WTC11 (cell line): ENCODE measurements at regions not wholly inside any gene's neighbourhood (a gene's known extent, or its start where the extent isn't known, plus 50 kb on each side); places are given as distances from the start of the nearest gene placed in this dataset.

Source experiments
- ATAC-seq: fragments of 200-7000 bp; cut with Tn5 transposase; 2 replicates; pipeline ENCODE4 v1.10.0; 2021; ENCODE audit warnings: mild to moderate bottlenecking, moderate library complexity
- CTCF ChIA-PET: fragments of 300-600 bp; sonication (Branson Sonifier 250); formaldehyde crosslinking; loops from one replicate; lab custom pipeline; 2021; ENCODE audit warnings: antibody characterized with exemption; lab: Charles Lee
- POLR2A ChIA-PET: fragments of 350-600 bp; sonication (Branson Sonifier 250); formaldehyde crosslinking; loops from one replicate; lab custom pipeline; 2021; ENCODE audit warnings: antibody characterized with exemption; lab: Charles Lee
- DNase-seq: peaks from one replicate; pipeline ENCODE4 v3.0.0; 2021; ENCODE audit warnings: low spot score
- H3K27ac Mint-ChIP-seq: 2 replicates; pipeline ENCODE4 v1.8.0; 2021; ENCODE audit warnings: mixed read lengths
- H3K27me3 Mint-ChIP-seq: 2 replicates; pipeline ENCODE4 v1.8.0; 2021; ENCODE audit warnings: low read depth, mild to moderate bottlenecking, moderate library complexity, mixed read lengths
- H3K36me3 Mint-ChIP-seq: 2 replicates; pipeline ENCODE4 v1.8.0; 2021; ENCODE audit warnings: mixed read lengths
- H3K4me1 Mint-ChIP-seq: 2 replicates; pipeline ENCODE4 v1.8.0; 2022; ENCODE audit warnings: mixed read lengths
- H3K4me3 Mint-ChIP-seq: 2 replicates; pipeline ENCODE4 v1.8.0; 2021; ENCODE audit warnings: mild to moderate bottlenecking, moderate library complexity, mixed read lengths
- H3K9me3 Mint-ChIP-seq: 2 replicates; pipeline ENCODE4 v1.8.0; 2021; ENCODE audit warnings: mixed read lengths
- ARID4B ChIP-seq: sonication (generic); formaldehyde crosslinking; IDR thresholded peaks from 2 replicates; pipeline ENCODE4 v1.8.0; 2023; ENCODE audit warnings: missing genetic modification reagents, mild to moderate bottlenecking, borderline replicate concordance
- CREM ChIP-seq: sonication (generic); formaldehyde crosslinking; IDR thresholded peaks from 2 replicates; pipeline ENCODE4 v1.8.1; 2022; ENCODE audit warnings: mild to moderate bottlenecking, missing genetic modification reagents, moderate library complexity
- ELF4 ChIP-seq: sonication (generic); formaldehyde crosslinking; IDR thresholded peaks from 2 replicates; pipeline ENCODE4 v1.8.1; 2022; ENCODE audit warnings: low read depth, mild to moderate bottlenecking, moderate library complexity, missing genetic modification reagents
- NR1H2 ChIP-seq: sonication (generic); formaldehyde crosslinking; IDR thresholded peaks from 2 replicates; pipeline ENCODE4 v1.9.0; 2021; ENCODE audit warnings: mild to moderate bottlenecking, moderate library complexity, missing genetic modification reagents
- NR3C1 ChIP-seq: sonication (generic); formaldehyde crosslinking; conservative IDR thresholded peaks from 2 replicates; pipeline ENCODE4 v1.8.1; 2023; ENCODE audit warnings: low read depth, mild to moderate bottlenecking, missing genetic modification reagents
- PREB ChIP-seq: sonication (generic); formaldehyde crosslinking; IDR thresholded peaks from 2 replicates; pipeline ENCODE4 v1.8.1; 2022; ENCODE audit warnings: mild to moderate bottlenecking, missing genetic modification reagents, moderate library complexity, borderline replicate concordance
- TP53 ChIP-seq: sonication (generic); formaldehyde crosslinking; IDR thresholded peaks from 2 replicates; pipeline ENCODE4 v1.8.1; 2023; ENCODE audit warnings: mild to moderate bottlenecking, missing genetic modification reagents
- ZBTB21 ChIP-seq: sonication (generic); formaldehyde crosslinking; IDR thresholded peaks from 2 replicates; pipeline ENCODE4 v1.8.1; 2023; ENCODE audit warnings: mild to moderate bottlenecking, missing genetic modification reagents, borderline replicate concordance
- ZNF532 ChIP-seq: fragments of 250-450 bp; sonication (Bioruptor Pico); IDR thresholded peaks from 2 replicates; pipeline ENCODE4 v1.9.0; 2021; ENCODE audit warnings: mild to moderate bottlenecking, borderline replicate concordance
- ZSCAN18 ChIP-seq: fragments of 250-450 bp; sonication (Bioruptor Pico); IDR thresholded peaks from 2 replicates; pipeline ENCODE4 v2.1.2; 2022; ENCODE audit warnings: mild to moderate bottlenecking, moderate library complexity

- TF ChIP-seq ZNF532 (CRISPR knock-in tag) (no peak), ELF4 (CRISPR knock-in tag) (no peak), NR1H2 (CRISPR knock-in tag) (no peak), NR3C1 (CRISPR knock-in tag) (no peak), PREB (no peak), ARID4B (CRISPR knock-in tag) (no peak)
Measured at GRCh38 chr18:73646772-73647171, 500.9 kb downstream of the FBXO15 start (continued).

GRCh38 chr18:73646196-73646595, 501.4 kb downstream of the FBXO15 start:
- no peak for DNase-seq
- TF ChIP-seq CREM (CRISPR knock-in tag) = no peak
- no peak for TF ChIP-seq ZBTB21 (CRISPR knock-in tag)
- POLR2A ChIA-PET = no interaction called here
- Mint-ChIP-seq H3K27me3 (no peaks in the 10 kb centered on the region; the same call in 1 of the 2 replicates), H3K9me3 (no peaks in the 10 kb centered on the region), H3K27ac (no peak overlapping the region), H3K4me1 (no peaks in the 10 kb centered on the region), H3K4me3 (no peak overlapping the region), H3K36me3 (no peaks in the 10 kb centered on the region)
- CTCF ChIA-PET = no interaction called here
- no peak for ATAC-seq

- Mint-ChIP-seq H3K9me3 (no peaks in the 10 kb centered on the region), H3K27ac (no peak overlapping the region), H3K4me1 (no peaks in the 10 kb centered on the region), H3K4me3 (no peak overlapping the region), H3K36me3 (no peaks in the 10 kb centered on the region), H3K27me3 (no peaks in the 10 kb centered on the region; the same call in 1 of the 2 replicates)
- CTCF ChIA-PET = no interaction called here
- TF ChIP-seq ZSCAN18 (CRISPR knock-in tag) (no peak), TP53 (CRISPR knock-in tag) (no peak)
- POLR2A ChIA-PET = no interaction called here
- ATAC-seq (no peak), DNase-seq (no peak)
Measured at GRCh38 chr18:73645160-73645715, 502.4 kb downstream of the FBXO15 start.
